Right lobe of liver (tissue), 6 donors: ENCODE measurements at regions not wholly inside any gene's neighbourhood (a gene's known extent, or its start where the extent isn't known, plus 50 kb on each side); places are given as distances from the start of the nearest gene placed in this dataset.

Experiments
- ATAC-seq, 4 donors: fragments of 200-7000 bp; cut with Tn5 transposase; one replicate each; pipeline ENCODE4 v1.9.1; 2020; ENCODE audit warnings: mild to moderate bottlenecking in 4 of 4, moderate library complexity in 4 of 4
- DNase-seq, 3 donors: peaks; one replicate each; pipeline ENCODE4 v3.0.0-alpha.2; 2020
- H3K27ac ChIP-seq, 3 donors: fragments of 200-600 bp; one replicate each; pipeline ENCODE4 v1.8.0; 2022
- H3K27me3 ChIP-seq, 2 donors: fragments of 200-600 bp; one replicate each; pipeline ENCODE4 v1.8.0; 2022
- H3K36me3 ChIP-seq, 4 donors: fragments of 200-600 bp; sonication (generic) in 1 of 4; one replicate each; pipeline versions ENCODE4 v1.5.1 to v1.8.0; 2017 to 2022; ENCODE audit warnings: control low read depth in 1 of 4
- H3K4me1 ChIP-seq, 4 donors: fragments of 200-600 bp; sonication (generic) in 1 of 4; one replicate each; pipeline versions ENCODE4 v1.5.1 to v1.8.0; 2017 to 2022; ENCODE audit warnings: control low read depth in 1 of 4
- H3K4me3 ChIP-seq, 3 donors: fragments of 200-600 bp; one replicate each; pipeline ENCODE4 v1.8.0; 2022
- H3K9me3 ChIP-seq, 4 donors: fragments of 200-600 bp; sonication (generic) in 1 of 4; one replicate each; pipeline versions ENCODE4 v1.5.1 to v1.8.0; 2017 to 2022; ENCODE audit warnings: control low read depth in 1 of 4
- POLR2A ChIP-seq: fragments of 450-650 bp; IDR thresholded peaks from one replicate; pipeline ENCODE4 v1.6.1; 2017; ENCODE audit warnings: antibody characterized with exemption, mild to moderate bottlenecking
- WGBS: methylation state at CpG from one replicate; pipeline ENCODE4 v1.1.6; 2018; ENCODE audit warnings: low coverage, low lambda C conversion rate; ENCODE audit not compliant: insufficient coverage; ENCODE audit errors: missing lambda C conversion rate; 5-methylcytosine and 5-hydroxymethylcytosine counted together
- intact Hi-C, 2 donors: fragments of 100-400 bp; cut with DNase I; formaldehyde crosslinking; loops; one replicate each; pipeline versions ENCODE4 v1.11.2 to v1.14.1; 2022
- TF ChIP-seq, protein P1 (sequence below), 4 donors: fragments of 200-600 bp in 3 of 4; fragments of 450-650 bp in 1 of 4; IDR thresholded peaks; one replicate each; pipeline versions ENCODE4 v1.5.1 to v1.8.0; 2016 to 2022; ENCODE audit warnings: antibody characterized with exemption in 4 of 4, mild to moderate bottlenecking in 2 of 4
- donor health status: DM: no; HTN: yes; CAD: no.
- donor health status: DM: no; HTN: no; CAD: no.
- donor health status: DM: no; HTN: no; CAD: no.
- donor health status: DM: no; HTN: yes; CAD: no.
- donor health status: DM: no; HTN: yes; CAD: no.

GRCh38 chr3:194750491-194750828 lies 64.8 kb downstream of the FAM43A start:
- ATAC-seq (no peak), DNase-seq (no peak)
- no peaks in the 10 kb centered on the region for H3K4me1 ChIP-seq
- no peak for TF ChIP-seq POLR2A
- TF ChIP-seq, protein P1, sequence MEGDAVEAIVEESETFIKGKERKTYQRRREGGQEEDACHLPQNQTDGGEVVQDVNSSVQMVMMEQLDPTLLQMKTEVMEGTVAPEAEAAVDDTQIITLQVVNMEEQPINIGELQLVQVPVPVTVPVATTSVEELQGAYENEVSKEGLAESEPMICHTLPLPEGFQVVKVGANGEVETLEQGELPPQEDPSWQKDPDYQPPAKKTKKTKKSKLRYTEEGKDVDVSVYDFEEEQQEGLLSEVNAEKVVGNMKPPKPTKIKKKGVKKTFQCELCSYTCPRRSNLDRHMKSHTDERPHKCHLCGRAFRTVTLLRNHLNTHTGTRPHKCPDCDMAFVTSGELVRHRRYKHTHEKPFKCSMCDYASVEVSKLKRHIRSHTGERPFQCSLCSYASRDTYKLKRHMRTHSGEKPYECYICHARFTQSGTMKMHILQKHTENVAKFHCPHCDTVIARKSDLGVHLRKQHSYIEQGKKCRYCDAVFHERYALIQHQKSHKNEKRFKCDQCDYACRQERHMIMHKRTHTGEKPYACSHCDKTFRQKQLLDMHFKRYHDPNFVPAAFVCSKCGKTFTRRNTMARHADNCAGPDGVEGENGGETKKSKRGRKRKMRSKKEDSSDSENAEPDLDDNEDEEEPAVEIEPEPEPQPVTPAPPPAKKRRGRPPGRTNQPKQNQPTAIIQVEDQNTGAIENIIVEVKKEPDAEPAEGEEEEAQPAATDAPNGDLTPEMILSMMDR (IDR thresholded peaks at IDR 0.05) = no peak
- WGBS = 75% methylated on average over 4 of the region's 5 CpGs
- no peaks in the 10 kb centered on the region for H3K27me3 ChIP-seq
- H3K27ac ChIP-seq = no peak overlapping the region
- intact Hi-C loops = no loop called here
- H3K9me3 ChIP-seq = no peaks in the 10 kb centered on the region
- H3K36me3 ChIP-seq = no peaks in the 10 kb centered on the region
- no peak overlapping the region for H3K4me3 ChIP-seq

- TF ChIP-seq, protein P1 (IDR thresholded peaks at IDR 0.05) = no peak
- TF ChIP-seq POLR2A = no peak
- DNase-seq (no peak), ATAC-seq (peak in 1 of 4 donors; percentile 29)
- Histone ChIP-seq H3K4me1 (no peaks in the 10 kb centered on the region), H3K27me3 (no peaks in the 10 kb centered on the region), H3K36me3 (no peaks in the 10 kb centered on the region), H3K9me3 (no peaks in the 10 kb centered on the region), H3K27ac (no peak overlapping the region), H3K4me3 (no peak overlapping the region)
- WGBS = no CpG with 5 or more reads among the region's 29 CpGs
- intact Hi-C loops = no loop called here
These were observed 70.2 kb downstream of the FAM43A start for GRCh38 chr3:194755671-194756459.

GRCh38 chr3:194756460-194756779 lies 70.7 kb downstream of the FAM43A start:
- intact Hi-C loops = no loop called here
- TF ChIP-seq, protein P1 (IDR thresholded peaks at IDR 0.05) = no peak
- no peak for TF ChIP-seq POLR2A
- no peak for DNase-seq
- ATAC-seq = no peak
- WGBS = 29% methylated on average over 1 of the region's 4 CpGs
- no peaks in the 10 kb centered on the region for H3K36me3 ChIP-seq
- no peak overlapping the region for H3K27ac ChIP-seq
- H3K9me3 ChIP-seq = no peaks in the 10 kb centered on the region
- no peaks in the 10 kb centered on the region for H3K4me1 ChIP-seq
- no peaks in the 10 kb centered on the region for H3K27me3 ChIP-seq
- no peak overlapping the region for H3K4me3 ChIP-seq

GRCh38 chr3:194756791-194757325 lies 71.2 kb downstream of the FAM43A start:
- Histone ChIP-seq H3K4me1 (no peaks in the 10 kb centered on the region), H3K9me3 (no peaks in the 10 kb centered on the region), H3K4me3 (no peak overlapping the region), H3K27me3 (no peaks in the 10 kb centered on the region), H3K27ac (no peak overlapping the region), H3K36me3 (no peaks in the 10 kb centered on the region)
- intact Hi-C loops = no loop called here
- TF ChIP-seq POLR2A = no peak
- TF ChIP-seq, protein P1 (IDR thresholded peaks at IDR 0.05) = no peak
- peak in 1 of 4 donors; percentile 16 for ATAC-seq
- no peak for DNase-seq
- no CpG with 5 or more reads among the region's 10 CpGs for WGBS
